ENCODE measurements at regions not wholly inside any gene's neighbourhood (a gene's known extent, or its start where the extent isn't known, plus 50 kb on each side); places are given as distances from the start of the nearest gene placed in this dataset.

- TF ChIP-seq CTCF (tag by site-specific recombination; IDR thresholded peaks at IDR 0.05) (no peak), ZNF350 (tag by site-specific recombination; IDR thresholded peaks at IDR 0.05) (no peak), REPIN1 (tag by site-specific recombination; IDR thresholded peaks at IDR 0.05; ENCODE audit: low read depth) (no peak), PRDM10 (tag by site-specific recombination; IDR thresholded peaks at IDR 0.05) (no peak), ZNF76 (tag by site-specific recombination; IDR thresholded peaks at IDR 0.05; ENCODE audit: borderline replicate concordance, low read depth) (no peak)
Observed at GRCh38 chr9:7241694-7242093, 483.9 kb downstream of the KDM4C start.

Data from HEK293 (cell line).